ENCODE measurements at regions not wholly inside any gene's neighbourhood (a gene's known extent, or its start where the extent isn't known, plus 50 kb on each side); places are given as distances from the start of the nearest gene placed in this dataset.

DNA sequence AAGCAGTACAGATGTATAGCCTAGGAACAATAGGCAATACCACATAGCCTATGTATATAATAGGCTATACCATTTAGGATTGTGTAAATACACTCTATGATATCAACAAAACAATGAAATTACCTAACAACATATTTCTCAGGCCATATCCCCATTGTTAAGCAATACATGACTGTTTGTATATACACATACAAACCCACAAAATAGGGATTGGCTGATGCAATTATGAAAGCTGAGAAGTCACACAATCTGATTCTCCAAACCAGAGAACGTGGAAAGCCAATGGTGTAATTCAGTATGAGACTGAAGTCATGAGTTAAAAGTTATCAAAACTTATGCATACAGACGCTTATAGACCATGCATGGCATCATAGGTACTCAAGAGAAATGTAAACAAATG is 700.1 kb upstream of the RAG2 start:
- Histone ChIP-seq H3K27me3 (ENCODE audit: control insufficient read depth in 1 of 2, insufficient read depth in 2 of 2, low read length in 2 of 2) (no peaks in the 10 kb centered on the region), H3K36me3 (replicated peaks in 1 of 2; ENCODE audit: control insufficient read depth in 1 of 2, insufficient read depth in 2 of 2, low read length in 2 of 2) (no peaks in the 10 kb centered on the region), H3K27ac (ENCODE audit: extremely low read length, insufficient read depth, low read length) (no peak overlapping the region), H3K79me2 (ENCODE audit: insufficient read depth, low read length) (no peaks in the 10 kb centered on the region), H3K4me2 (ENCODE audit: low read depth, low read length) (no peak overlapping the region), H2AFZ (ENCODE audit: low read length) (no peak overlapping the region), H3K4me1 (ENCODE audit: insufficient read depth, low read length) (no peaks in the 10 kb centered on the region), H3K4me3 (replicated peaks in 1 of 3; ENCODE audit: insufficient read depth in 1 of 3, low read depth in 2 of 3, low read length in 3 of 3) (no peak overlapping the region), H3K9ac (ENCODE audit: insufficient read depth, low read depth, low read length) (no peak overlapping the region), H4K20me1 (ENCODE audit: insufficient read depth, low read length) (no peaks in the 10 kb centered on the region), H3K9me3 (ENCODE audit: low read length) (peaks cover 92% of the 10 kb centered on the region)
- intact Hi-C loops (cut with micrococcal nuclease; ENCODE audit: unreplicated experiment) (no loop called here), in situ Hi-C loops (cut with HindIII; ENCODE audit: extremely low pct_ligation_motif_present, low pct_unique_long_range_greater_than_20kb) (no loop called here)
- DNase-seq (ENCODE audit: low spot score) (no peak), ATAC-seq (no peak), FAIRE-seq (no peak)
- TF ChIP-seq MEF2D (CRISPR knock-in tag; IDR thresholded peaks at IDR 0.05) = no peak
- TF ChIP-seq ZKSCAN1 (IDR thresholded peaks at IDR 0.05; ENCODE audit: low read length) = no peak
- no peak for TF ChIP-seq ZFP1 (CRISPR knock-in tag; IDR thresholded peaks at IDR 0.05)
- no peak for TF ChIP-seq GFI1 (CRISPR knock-in tag; IDR thresholded peaks at IDR 0.05; ENCODE audit: borderline replicate concordance)
- no peak for TF ChIP-seq BHLHE40 (IDR thresholded peaks at IDR 0.05; ENCODE audit: low read length)
- TF ChIP-seq ZNF143 (CRISPR knock-in tag; IDR thresholded peaks at IDR 0.05) = no peak
- no peak for TF ChIP-seq ELF1 (CRISPR knock-in tag; IDR thresholded peaks at IDR 0.05)
- TF ChIP-seq GATAD2A (CRISPR knock-in tag; IDR thresholded peaks at IDR 0.05) = no peak
- TF ChIP-seq ZNF335 (CRISPR knock-in tag; IDR thresholded peaks at IDR 0.05) = no peak
- no peak for TF ChIP-seq MTF2 (CRISPR knock-in tag; IDR thresholded peaks at IDR 0.05; ENCODE audit: borderline replicate concordance)
- TF ChIP-seq, protein P1, sequence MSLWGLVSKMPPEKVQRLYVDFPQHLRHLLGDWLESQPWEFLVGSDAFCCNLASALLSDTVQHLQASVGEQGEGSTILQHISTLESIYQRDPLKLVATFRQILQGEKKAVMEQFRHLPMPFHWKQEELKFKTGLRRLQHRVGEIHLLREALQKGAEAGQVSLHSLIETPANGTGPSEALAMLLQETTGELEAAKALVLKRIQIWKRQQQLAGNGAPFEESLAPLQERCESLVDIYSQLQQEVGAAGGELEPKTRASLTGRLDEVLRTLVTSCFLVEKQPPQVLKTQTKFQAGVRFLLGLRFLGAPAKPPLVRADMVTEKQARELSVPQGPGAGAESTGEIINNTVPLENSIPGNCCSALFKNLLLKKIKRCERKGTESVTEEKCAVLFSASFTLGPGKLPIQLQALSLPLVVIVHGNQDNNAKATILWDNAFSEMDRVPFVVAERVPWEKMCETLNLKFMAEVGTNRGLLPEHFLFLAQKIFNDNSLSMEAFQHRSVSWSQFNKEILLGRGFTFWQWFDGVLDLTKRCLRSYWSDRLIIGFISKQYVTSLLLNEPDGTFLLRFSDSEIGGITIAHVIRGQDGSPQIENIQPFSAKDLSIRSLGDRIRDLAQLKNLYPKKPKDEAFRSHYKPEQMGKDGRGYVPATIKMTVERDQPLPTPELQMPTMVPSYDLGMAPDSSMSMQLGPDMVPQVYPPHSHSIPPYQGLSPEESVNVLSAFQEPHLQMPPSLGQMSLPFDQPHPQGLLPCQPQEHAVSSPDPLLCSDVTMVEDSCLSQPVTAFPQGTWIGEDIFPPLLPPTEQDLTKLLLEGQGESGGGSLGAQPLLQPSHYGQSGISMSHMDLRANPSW (CRISPR knock-in tag; IDR thresholded peaks at IDR 0.05; ENCODE audit: borderline replicate concordance) = no peak
- TF ChIP-seq ZNF709 (CRISPR knock-in tag; IDR thresholded peaks at IDR 0.05) = no peak
- ChIA-PET CTCF (ENCODE audit: low intra/inter-chr PET ratio, low total read pairs) (no interaction called here), POLR2A (no interaction called here)
- BruUV-seq (replicated peaks) = no TSS peak
- WGBS (ENCODE audit: low lambda C conversion rate) = 0% methylated on average over 2 of the region's 2 CpGs

Data from HepG2 (cell line).